Lung (tissue), 11 donors: ENCODE measurements at regions not wholly inside any gene's neighbourhood (a gene's known extent, or its start where the extent isn't known, plus 50 kb on each side); places are given as distances from the start of the nearest gene placed in this dataset.

Source experiments
- ATAC-seq: fragments of 200-7000 bp; cut with Tn5 transposase; one replicate; pipeline ENCODE4 v1.9.1; 2020; ENCODE audit warnings: moderate number of reproducible peaks; ENCODE audit not compliant: insufficient read depth, low FRiP score
- DNase-seq, 3 donors: peaks; one replicate each; pipeline ENCODE4 v3.0.0-alpha.2; 2013 to 2017
- H3K27ac ChIP-seq, 2 donors: one replicate each; pipeline ENCODE4 v1.5.1; 2013; ENCODE audit warnings: mild to moderate bottlenecking in 2 of 2, moderate library complexity in 2 of 2, control low read depth in 1 of 2, inconsistent platforms in 1 of 2, low read depth in 1 of 2, low read length in 1 of 2
- H3K27me3 ChIP-seq, 3 donors: one replicate each; pipeline ENCODE4 v1.5.1; 2013; ENCODE audit warnings: low read length in 2 of 3; ENCODE audit not compliant: control insufficient read depth in 3 of 3, insufficient read depth in 3 of 3
- H3K36me3 ChIP-seq, 4 donors: one replicate each; pipeline ENCODE4 v1.5.1; 2013; ENCODE audit warnings: low read length in 4 of 4, mild to moderate bottlenecking in 1 of 4, moderate library complexity in 1 of 4; ENCODE audit not compliant: control insufficient read depth in 4 of 4, insufficient read depth in 4 of 4
- H3K4me1 ChIP-seq, 5 donors: one replicate each; pipeline ENCODE4 v1.5.1; 2013; ENCODE audit warnings: low read length in 5 of 5, mild to moderate bottlenecking in 2 of 5, moderate library complexity in 1 of 5; ENCODE audit not compliant: control insufficient read depth in 5 of 5, insufficient read depth in 5 of 5
- H3K4me3 ChIP-seq: one replicate; pipeline ENCODE4 v1.5.1; 2013; ENCODE audit warnings: mild to moderate bottlenecking, control low read depth, moderate library complexity
- H3K9ac ChIP-seq, 2 donors: one replicate each; pipeline ENCODE4 v1.5.1; 2013; ENCODE audit warnings: low read length in 2 of 2, control low read depth in 1 of 2; ENCODE audit not compliant: insufficient read depth in 1 of 2
- H3K9me3 ChIP-seq, 4 donors: one replicate each; pipeline ENCODE4 v1.5.1; 2013; ENCODE audit warnings: low read length in 3 of 4, mild to moderate bottlenecking in 1 of 4, moderate library complexity in 1 of 4; ENCODE audit not compliant: control insufficient read depth in 4 of 4, insufficient read depth in 3 of 4
- CTCF ChIP-seq: IDR thresholded peaks from 2 replicates; pipeline ENCODE4 v1.5.1; 2012; ENCODE audit warnings: mild to moderate bottlenecking; ENCODE audit errors: control extremely low read depth, extremely low read depth
- WGBS, 2 donors: extraction: QIAGEN DNeasy Blood & Tissue Kit; methylation state at CpG; one replicate each; pipeline ENCODE4 v1.1.7; 2013; 5-methylcytosine and 5-hydroxymethylcytosine counted together
- donor health status: control.
- donor health status: control.
- donor health status: Bipolar disorder and iron deficiency.
- donor health status: healthy.
- donor health status: DM: yes; HTN: yes; CAD: no.

- no peak for ATAC-seq
- H3K4me3 ChIP-seq = no peak overlapping the region
- 95 to 97% methylated on average over 1 of the region's 1 CpG for WGBS, 2 donors
Measured at GRCh38 chr2:175808858-175809257, 193.2 kb downstream of the LNPK start.

DNA sequence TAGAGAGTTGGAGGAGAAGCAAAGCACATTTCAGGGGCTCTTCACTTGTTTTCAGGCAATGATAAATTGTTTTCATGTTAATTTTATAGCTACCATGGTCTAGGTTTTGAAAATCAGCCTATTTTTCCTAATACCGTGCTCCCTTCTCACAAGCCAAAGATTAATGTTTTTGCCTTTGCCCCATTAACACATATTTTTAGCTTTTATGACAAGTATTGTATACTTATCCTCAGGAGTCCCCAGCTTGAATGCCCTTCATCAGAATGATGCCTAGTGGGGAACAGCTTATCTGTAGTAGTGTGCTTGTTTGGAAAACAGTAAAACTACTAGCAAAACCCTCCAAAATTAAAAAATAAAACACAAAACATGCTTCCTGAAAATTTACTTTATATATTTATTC, 194.0 kb downstream of the LNPK start:
- Histone ChIP-seq H3K4me3 (no peak overlapping the region), H3K27ac (no peak overlapping the region), H3K9me3 (no peaks in the 10 kb centered on the region), H3K36me3 (no peaks in the 10 kb centered on the region), H3K27me3 (no peaks in the 10 kb centered on the region), H3K4me1 (peaks cover 0 to 32% (median 7%) of the 10 kb centered on the region in 5 donors), H3K9ac (no peak overlapping the region)
- DNase-seq (no peak), ATAC-seq (no peak)
- no peak for TF ChIP-seq CTCF
- WGBS, 2 donors = 71 to 95% methylated on average over 1 of the region's 1 CpG

More at GRCh38 chr2:175808858-175809257, 193.2 kb downstream of the LNPK start:
- no peaks in the 10 kb centered on the region for H3K36me3 ChIP-seq
- peaks cover 0 to 32% (median 7%) of the 10 kb centered on the region in 5 donors for H3K4me1 ChIP-seq
- no peaks in the 10 kb centered on the region for H3K27me3 ChIP-seq
- DNase-seq = no peak
- TF ChIP-seq CTCF = no peak
- no peak overlapping the region for H3K27ac ChIP-seq
- no peak overlapping the region for H3K9ac ChIP-seq
- H3K9me3 ChIP-seq = no peaks in the 10 kb centered on the region

DNA sequence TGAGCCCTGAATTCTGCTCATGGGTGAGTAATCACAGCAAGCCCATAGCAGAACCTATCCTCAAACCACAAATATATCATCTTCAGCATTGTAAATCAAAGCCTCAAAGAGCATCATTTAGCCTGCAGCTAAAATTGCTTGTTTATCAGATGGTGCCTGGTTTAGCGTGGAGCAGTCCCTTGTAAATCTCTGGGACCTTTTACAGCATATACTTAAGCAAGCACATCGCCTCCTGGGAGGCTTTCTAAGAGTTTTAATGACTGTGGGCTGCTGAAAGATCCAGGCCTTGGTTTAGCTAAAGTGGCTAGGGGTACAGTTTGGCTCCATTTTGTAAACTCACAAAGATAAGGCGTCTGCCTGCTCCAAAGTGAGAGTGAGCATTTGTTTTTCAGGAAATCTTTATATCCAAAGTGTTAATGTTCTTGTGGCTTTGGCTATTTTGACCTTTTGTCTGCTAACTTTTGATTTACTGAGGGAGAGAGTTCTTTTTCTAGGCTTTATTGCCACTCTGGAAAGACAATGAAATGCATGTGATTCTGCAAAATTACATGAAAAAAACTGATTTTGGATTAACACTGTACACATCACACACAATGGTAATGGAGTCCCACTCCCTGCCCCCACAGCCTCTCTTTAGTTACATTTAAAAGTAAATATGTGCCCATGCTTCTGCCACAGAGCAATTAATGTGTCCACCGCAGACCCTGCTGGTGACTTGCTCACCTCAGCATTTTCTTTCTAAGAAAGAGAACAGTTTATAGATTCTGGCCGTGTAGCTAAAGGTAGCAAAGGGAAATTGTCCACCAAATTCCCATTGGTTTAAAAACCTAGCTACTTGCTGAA, 194.8 kb downstream of the LNPK start:
- WGBS, 2 donors = 84 to 88% methylated on average over 5 of the region's 5 CpGs
- ATAC-seq (no peak), DNase-seq (peak in 2 of 3 donors; percentile 69 to 70)
- no peak overlapping the region for H3K9ac ChIP-seq
- no peaks in the 10 kb centered on the region for H3K36me3 ChIP-seq
- no peaks in the 10 kb centered on the region for H3K27me3 ChIP-seq
- no peaks in the 10 kb centered on the region for H3K9me3 ChIP-seq
- no peak overlapping the region for H3K27ac ChIP-seq
- no peak overlapping the region for H3K4me3 ChIP-seq
- peaks cover 0 to 32% (median 7%) of the 10 kb centered on the region in 5 donors for H3K4me1 ChIP-seq
- no peak for TF ChIP-seq CTCF

GRCh38 chr2:175806570-175806969, 195.5 kb downstream of the LNPK start:
- no peaks in the 10 kb centered on the region for H3K27me3 ChIP-seq
- ATAC-seq = no peak
- no peaks in the 10 kb centered on the region for H3K9me3 ChIP-seq
- H3K4me3 ChIP-seq = no peak overlapping the region
- no peaks in the 10 kb centered on the region for H3K36me3 ChIP-seq
- H3K9ac ChIP-seq = no peak overlapping the region
- H3K27ac ChIP-seq = no peak overlapping the region
- no peak for DNase-seq
- WGBS, 2 donors = 80 to 91% methylated on average over 3 of the region's 3 CpGs
- no peak for TF ChIP-seq CTCF
- peaks cover 0 to 32% (median 7%) of the 10 kb centered on the region in 5 donors for H3K4me1 ChIP-seq
